Stimulated activated naive CD8-positive, alpha-beta T cell treated with anti-CD3 and anti-CD28 coated beads, Interleukin-15, Interleukin-2, amounts not matched to agents 100 U/mL and 50 U/mL, for 24 hours (primary cell): ENCODE measurements at regions not wholly inside any gene's neighbourhood (a gene's known extent, or its start where the extent isn't known, plus 50 kb on each side); places are given as distances from the start of the nearest gene placed in this dataset.

ENCODE experiments used
- ATAC-seq: fragments of 150-1000 bp; cut with Tn5 transposase; one replicate; pipeline ENCODE4 v1.10.0; 2021
- DNase-seq: peaks from one replicate; pipeline ENCODE4 v3.0.0; 2021

DNA sequence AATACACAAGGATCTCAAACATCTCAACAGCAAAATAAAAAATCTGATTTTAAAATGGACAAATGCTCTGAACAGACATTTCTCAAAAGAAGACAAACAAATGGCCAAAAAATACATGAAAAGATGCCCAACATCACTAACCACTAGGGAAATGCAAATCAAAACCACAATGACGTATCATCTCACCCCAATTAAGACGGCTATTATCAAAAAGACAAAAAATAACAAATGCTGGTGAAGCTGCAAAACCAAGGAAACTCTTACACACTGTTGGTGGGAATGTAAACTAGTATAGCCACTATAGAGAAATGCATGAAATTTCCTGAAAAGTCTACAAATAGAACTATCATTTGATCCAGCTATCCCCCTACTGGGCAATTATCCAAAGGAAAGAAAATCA is 145.0 kb downstream of the BTG1 start:
- ATAC-seq (no peak), DNase-seq (no peak)

GRCh38 chr12:91999823-92000222 is 145.8 kb downstream of the BTG1 start:
- ATAC-seq, result no peak
- DNase-seq, result no peak

- ATAC-seq (no peak), DNase-seq (no peak)
These were observed 147.3 kb downstream of the BTG1 start for GRCh38 chr12:91998316-91998715.

DNA sequence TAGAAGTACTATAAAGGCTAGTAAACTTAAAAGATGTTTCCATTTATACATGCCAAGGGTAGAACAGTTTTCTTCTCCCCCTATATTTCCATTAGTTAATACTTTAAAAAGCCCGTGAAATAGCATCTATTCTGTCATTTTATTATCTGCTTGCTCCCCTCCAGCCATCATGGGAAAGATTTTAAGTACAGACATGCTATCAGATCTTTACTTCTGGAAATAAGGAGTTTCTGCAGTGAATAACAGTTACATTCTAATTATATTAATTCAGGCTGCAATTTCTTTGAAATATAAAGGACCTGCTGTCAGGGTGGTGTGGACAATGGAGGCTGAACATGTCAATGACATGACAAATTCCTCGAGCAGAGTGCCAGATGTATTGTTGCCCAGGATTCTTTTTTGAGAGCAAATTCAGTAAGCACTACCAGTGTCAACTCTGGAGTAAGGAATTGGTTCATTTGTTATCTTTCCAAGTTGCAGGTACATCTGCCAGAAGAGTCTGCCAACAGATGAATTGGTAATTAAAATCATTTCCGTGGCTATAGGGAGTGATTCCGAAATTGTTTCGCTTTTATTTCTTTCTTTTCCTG is 151.3 kb downstream of the BTG1 start:
- DNase-seq (no peak), ATAC-seq (no peak)

DNA sequence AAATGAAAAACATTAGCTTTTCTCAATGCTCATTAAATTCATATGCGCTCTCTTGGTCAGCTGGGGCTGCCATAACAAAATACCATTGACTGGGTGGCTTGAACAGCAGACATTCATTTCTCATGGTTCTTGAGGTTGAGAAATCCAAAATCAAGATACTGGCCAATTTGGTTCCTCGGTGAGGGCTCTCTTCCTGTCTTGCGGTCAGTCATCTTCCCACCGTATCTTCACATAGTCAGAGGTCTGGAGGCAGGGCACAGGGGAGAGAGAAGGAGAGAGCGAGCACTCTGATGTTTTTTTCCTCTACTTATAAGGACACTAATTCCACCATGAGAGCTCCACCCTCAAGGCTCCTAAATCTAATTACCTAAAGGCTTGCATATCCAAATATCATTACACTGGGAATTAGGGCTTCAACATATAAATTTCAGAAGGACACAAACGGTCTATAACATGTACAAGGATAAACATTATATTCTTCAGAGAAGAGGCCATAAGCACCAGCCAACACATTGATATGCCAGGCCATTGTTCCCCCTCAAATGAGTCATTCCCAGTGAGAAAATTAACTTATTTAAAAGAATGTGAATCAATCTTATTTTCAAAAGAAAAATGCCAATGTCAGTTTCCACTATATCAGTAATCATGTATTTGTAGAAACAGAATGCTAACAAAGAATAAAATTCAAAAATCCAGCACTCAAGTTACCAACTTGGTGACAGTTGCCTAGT is 152.2 kb downstream of the BTG1 start:
- ATAC-seq, result no peak
- no peak for DNase-seq

- ATAC-seq (no peak), DNase-seq (no peak)
These were observed 154.1 kb downstream of the BTG1 start for GRCh38 chr12:91991399-91992187.

DNA sequence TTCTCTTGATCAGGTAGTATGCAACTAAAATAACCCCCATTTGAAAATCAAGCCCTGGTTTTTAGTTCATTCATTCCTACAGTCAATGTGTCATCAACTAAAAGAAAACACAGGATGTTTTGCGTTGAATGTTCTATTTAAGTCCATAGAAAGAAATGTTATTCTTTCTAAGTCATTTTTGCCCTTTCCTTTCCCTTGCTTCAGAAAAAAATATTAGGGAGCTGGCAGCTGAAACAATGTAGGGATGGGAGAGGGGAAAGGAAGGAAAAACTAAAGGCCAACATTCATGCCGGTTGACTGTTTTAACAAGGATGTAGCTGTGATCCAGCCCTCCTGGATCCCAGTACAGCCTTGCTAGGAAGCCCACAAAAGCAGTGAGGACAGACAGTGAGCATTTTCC is 155.1 kb downstream of the BTG1 start:
- DNase-seq (no peak), ATAC-seq (no peak)

- no peak for ATAC-seq
- no peak for DNase-seq
These were observed 156.5 kb downstream of the BTG1 start for GRCh38 chr12:91989143-91989542.

- DNase-seq (no peak), ATAC-seq (no peak)
These were observed 157.3 kb downstream of the BTG1 start for GRCh38 chr12:91988086-91988923.

DNA sequence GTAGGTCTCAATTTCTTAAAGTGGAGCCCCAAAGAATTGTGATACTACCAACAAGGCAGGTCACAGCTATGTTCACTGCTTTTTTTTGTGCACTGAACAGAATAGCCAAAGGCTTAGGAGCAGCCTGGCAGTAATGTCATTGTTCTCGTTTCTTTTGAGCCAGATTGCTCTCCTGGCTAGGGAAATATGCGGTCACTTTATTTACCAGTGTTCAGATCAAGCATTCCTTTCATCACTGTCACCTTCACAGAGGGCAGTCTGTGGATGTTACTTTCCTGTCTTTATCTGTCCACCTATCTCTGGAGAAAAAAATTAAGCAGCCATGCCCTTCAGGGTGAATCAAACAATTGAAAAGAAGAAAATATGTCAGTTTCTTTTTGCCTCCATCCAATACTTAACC is 159.6 kb downstream of the BTG1 start:
- no peak for DNase-seq
- no peak for ATAC-seq

DNA sequence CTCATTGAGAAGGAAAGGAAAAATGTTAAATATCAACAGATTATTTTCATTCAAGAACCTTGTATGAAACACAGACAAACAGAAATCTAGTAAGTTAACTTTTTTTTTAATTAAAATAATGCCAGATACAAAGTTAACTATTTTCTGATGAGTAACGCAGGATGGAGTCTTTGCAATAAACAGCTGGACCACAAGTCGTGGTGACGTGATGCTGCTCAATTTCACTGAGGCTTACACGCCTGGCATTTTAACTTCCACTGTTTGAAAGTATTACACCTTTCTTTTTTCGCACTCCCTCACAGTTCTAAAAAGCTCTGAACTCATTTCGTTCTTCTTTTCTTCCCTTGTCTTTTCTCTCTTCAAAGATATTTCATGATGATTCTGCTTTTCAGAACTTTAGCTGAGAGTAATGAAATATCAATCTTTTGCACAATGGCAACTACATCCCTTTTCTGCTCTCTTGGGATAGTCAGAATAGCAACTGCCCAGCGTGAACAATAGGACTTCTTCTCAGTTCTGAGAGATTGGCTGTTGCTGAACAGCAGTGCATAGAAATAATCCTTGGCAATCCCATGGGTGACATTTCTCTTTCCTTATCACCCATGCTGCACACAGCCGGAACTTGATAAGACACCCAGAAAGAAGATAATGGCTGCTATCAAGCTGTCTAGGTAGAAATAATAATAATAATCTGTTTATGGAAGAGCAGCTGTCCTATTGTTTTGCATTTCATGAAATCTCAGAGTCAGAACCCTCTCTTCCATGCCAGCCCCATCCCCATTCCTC is 160.5 kb downstream of the BTG1 start:
- peak; percentile 28 for ATAC-seq

DNA sequence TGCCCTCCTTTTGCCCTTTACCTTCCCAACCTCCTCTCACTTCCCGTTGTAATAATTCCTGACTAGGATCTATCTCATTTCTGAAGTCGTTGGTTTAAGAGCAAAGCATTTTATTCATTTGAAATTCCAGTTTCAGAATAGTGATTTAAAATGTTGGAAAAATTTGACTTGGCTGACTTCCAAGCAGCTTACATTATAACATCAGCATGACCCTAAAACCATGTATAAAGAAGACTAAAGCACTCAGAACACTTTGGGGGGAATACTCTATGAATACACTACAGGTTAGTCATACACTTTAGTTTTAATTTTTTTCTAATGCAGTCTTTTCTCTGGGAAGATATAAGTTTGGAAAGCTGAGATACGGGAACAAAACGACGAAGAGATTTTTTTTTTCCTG is 161.1 kb downstream of the BTG1 start:
- no peak for ATAC-seq

More for the DNA sequence above, 160.5 kb downstream of the BTG1 start:
- no peak for DNase-seq

GRCh38 chr12:91983935-91984334 is 161.7 kb downstream of the BTG1 start:
- ATAC-seq (no peak), DNase-seq (no peak)

More for the DNA sequence above, 161.1 kb downstream of the BTG1 start:
- DNase-seq, result no peak

DNA sequence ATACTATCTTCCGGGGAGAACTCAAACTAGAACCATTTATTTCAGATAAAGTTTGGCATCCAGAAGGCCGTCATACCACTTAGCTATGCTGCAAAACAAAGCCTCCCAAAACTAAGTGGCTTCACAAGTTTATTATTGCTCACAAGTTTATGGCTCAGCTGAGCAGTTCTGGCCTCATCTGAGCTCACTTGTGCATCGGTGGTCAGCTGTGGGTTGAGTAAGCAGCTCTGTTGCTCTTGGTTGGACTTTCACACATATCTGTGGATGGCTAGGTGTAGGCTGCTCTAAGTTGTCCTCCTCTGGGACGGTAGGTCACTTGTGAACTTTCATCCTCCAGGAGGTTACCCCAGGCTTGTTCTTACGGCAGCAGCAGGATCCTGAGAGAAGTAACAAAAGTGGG is 162.7 kb downstream of the BTG1 start:
- DNase-seq, result no peak
- no peak for ATAC-seq

DNA sequence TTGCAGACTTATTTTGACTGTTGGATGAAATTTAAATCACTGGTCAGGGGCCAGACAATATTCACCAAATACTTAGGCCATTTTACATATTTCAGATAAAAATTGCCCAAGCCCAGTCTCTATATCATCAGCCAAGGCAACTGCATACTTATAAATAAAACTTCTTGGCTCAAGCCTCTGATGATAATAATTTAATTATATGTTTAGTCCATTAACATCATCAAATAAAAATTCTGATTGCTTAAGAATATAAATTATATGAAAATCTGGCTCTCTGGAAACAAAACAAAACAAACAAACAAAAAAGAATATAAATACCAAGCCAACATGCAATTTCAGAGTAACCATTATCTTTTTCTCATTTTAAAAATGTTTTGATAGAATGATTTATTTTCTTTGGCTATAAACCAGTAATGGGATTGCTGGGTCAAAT is 165.2 kb downstream of the BTG1 start:
- no peak for ATAC-seq
- no peak for DNase-seq

DNA sequence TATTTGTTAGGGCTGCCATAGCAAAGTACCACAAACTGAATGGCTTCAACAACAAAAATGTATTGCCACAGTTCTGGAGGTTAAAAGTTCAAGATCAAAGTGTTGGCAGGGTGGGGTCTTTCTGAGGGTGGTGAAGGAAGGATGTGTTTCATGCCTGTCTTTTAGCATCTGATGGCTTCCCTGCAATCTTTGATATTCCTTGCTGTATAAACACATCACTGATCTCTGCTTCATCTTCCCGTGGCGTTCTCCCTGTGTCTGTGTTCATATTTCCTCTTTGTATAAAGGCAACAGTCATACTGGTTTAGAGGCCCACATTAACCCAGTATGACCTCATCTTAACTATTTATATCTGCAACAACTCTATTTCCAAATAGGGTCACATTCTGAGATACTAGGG is 167.5 kb downstream of the BTG1 start:
- no peak for DNase-seq
- peak; percentile 61 for ATAC-seq

DNA sequence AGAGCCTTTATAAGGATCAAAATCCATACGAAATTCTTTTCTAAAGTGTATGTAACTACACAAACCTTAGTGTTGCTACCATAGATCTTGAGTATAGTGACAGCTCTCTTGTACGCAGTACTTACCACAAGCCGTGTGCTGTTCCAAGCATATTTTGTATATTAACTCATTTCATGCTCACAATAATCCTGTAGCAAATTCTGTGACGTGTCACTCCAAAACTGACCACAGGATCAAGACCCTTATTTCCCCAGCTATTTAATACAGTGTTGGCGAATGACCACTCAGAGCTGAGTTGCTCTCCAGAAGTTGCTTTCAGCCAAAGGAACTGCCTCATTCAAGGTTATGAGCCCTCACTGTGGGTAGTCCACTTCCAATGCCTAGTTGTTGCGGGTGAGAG is 169.8 kb downstream of the BTG1 start:
- ATAC-seq, result no peak

DNA sequence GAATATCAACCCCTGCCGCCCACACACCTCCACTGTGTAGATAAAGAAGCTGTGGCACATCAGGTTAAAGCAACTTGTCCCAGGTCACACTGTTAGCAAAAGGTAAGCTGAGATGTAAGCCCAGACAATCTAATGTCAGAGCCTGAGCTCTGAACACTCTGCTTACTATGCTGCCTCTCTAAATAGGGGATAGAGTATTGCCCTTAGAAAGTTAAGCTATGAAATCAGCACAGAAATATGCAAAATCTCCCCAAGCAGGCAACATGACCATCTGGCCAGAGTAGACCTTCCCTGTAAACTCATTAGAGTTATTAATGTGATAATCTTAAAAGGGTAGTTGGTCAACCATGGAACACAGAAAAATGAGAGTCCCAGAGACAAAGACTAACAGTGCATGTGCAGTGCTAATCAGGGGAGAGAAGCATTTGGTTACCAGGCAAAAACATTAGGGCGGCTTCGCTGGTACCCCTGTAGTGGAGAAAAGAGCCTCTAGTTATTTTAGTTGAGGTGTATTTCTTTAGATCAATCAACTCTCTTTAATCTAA is 171.0 kb downstream of the BTG1 start:
- ATAC-seq (no peak), DNase-seq (no peak)

More for the DNA sequence above, 169.8 kb downstream of the BTG1 start:
- DNase-seq, result no peak

DNA sequence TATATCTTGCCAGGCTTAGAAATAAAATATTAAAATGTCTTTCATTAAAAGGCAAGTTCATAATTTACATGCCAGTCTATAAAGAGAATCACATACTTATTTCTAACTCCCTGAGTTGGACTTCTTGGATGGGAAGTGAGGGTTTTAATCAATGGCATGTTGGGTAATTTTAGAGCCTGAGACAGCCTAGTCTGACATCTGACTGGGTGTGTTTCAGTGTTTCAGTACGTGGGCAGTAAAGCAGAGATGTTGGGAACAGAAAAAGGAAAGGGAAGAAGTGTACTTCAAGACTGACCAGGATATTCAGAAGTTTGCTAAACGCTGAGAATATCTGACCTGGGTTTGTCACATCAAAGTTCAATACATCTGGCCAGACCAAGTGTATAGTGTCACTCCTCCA is 171.8 kb downstream of the BTG1 start:
- DNase-seq, result no peak
- ATAC-seq, result no peak

DNA sequence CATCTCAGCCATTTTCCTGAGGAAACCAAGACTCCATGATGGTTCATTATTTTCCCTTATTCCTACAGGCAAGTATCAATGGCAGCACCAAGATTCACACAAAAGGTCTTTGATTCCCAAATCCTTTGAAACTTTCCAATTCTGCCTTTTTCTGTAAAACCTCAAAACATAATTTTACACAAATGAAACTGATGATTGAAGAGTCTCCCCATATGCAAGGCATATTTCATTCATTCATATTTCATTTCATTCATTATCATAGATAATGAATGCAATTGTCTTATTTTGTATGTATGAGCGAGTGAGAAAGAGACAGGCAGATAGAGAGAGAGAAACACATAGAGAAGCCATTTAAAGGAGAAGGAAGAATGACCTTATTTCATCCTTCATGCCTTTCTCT is 172.8 kb downstream of the BTG1 start:
- DNase-seq, result no peak
- ATAC-seq, result no peak

GRCh38 chr12:91968777-91969171 is 176.9 kb downstream of the BTG1 start:
- ATAC-seq (no peak), DNase-seq (no peak)
